Tibial nerve (tissue), 3 donors: ENCODE measurements at regions not wholly inside any gene's neighbourhood (a gene's known extent, or its start where the extent isn't known, plus 50 kb on each side); places are given as distances from the start of the nearest gene placed in this dataset.

Experiments used
- CTCF ChIP-seq, 5 experiments: fragments of 200-600 bp in 3 of 5; fragments of 450-650 bp in 2 of 5; sonication (generic) in 3 of 5; IDR thresholded peaks; one replicate each; pipeline ENCODE4 v1.5.1; 2016 to 2019; ENCODE audit warnings: antibody characterized with exemption in 5 of 5, mild to moderate bottlenecking in 3 of 5, moderate library complexity in 2 of 5
- POLR2A ChIP-seq, 2 donors: fragments of 450-650 bp; IDR thresholded peaks; one replicate each; pipeline ENCODE4 v1.6.1; 2017; ENCODE audit warnings: antibody characterized with exemption in 2 of 2, mild to moderate bottlenecking in 2 of 2, moderate library complexity in 2 of 2

GRCh38 chr1:234684856-234685255 is 74.9 kb upstream of the IRF2BP2 start:
- no peak for TF ChIP-seq CTCF (IDR thresholded peaks at IDR 0.05)
- TF ChIP-seq POLR2A (IDR thresholded peaks at IDR 0.05), result no peak
